GM18508 (cell line): ENCODE measurements at regions not wholly inside any gene's neighbourhood (a gene's known extent, or its start where the extent isn't known, plus 50 kb on each side); places are given as distances from the start of the nearest gene placed in this dataset.
"Not testable (repeated sequence)": the region's sequence is repeated elsewhere in the genome, so short reads cannot be mapped to it uniquely, and the experiment has no call there.

ENCODE experiments used
- ATAC-seq: cut with Tn5 transposase; IDR thresholded peaks from one replicate; pipeline ENCODE4 v1.9.1; 2021; ENCODE audit warnings: moderate number of reproducible peaks; ENCODE audit not compliant: insufficient read depth, unreplicated experiment

DNA sequence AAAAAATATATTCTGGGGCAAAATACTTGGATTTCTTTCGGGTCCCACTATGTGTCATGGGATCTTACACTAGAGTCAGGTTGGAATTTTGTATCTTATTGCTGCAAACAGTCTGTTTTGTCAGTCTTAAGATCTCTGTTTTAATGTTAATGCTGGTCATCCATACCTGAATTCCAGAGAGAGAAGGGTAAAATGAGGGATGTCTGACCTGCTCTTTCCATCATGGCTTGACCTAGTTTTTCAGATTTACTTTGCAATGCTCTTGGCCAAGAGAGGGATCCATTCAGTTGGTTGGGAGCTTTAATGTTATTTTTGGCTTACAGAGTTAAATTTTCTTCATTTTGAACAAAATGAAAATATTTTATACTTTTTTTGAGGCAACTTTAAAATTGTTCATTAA is 117.2 kb downstream of the CASP12 start:
- ATAC-seq, result no peak

DNA sequence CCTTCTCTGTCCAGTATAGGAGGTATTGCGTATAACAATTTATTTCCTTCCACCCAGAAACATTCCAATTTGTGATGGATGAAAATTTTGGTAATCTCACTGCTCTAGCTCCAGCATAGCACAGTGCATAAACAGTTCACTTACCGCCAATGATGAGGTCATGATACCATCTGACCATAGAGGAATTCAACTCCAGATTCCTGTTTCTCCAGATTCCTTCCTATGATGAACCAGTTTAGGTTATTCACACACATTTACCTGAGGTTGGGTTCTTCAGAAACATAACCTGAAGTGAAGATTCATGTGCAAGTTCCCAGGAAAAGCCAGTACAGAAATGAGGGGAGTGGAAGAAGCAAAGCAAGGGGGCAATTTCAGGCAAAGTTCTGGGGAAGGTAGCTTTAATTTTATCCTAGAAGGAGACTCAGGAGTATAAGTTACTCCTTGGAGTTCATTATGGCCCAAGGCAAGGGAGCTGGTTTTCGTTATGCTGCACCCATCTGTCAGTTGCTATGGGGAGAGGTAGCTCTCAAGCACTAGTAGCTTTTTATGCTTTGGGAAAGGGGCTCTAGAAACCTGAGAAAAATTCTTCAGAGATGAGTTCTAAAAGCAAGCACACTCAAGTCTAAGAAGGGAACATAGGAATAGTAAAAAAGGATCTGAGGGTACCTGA is 121.6 kb downstream of the CASP12 start:
- ATAC-seq, result no peak

DNA sequence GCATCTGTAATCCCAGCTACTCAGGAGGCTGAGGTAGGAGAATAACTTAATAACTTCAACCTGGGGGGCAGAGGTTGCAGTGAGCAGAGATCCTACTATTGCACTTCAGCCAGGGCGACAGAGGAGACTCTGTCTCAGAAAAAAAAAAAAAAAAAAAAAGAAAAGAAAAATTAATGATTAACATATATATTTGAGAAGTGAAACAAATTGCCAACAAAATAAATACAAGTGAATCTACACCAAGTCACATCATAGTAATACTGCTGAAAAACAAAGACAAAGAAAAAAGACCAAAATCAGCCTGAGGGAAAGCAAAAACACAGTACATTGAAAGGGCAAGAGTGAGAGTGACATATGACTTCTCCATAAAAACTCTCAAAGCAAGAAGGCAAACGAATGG is 123.7 kb downstream of the CASP12 start:
- ATAC-seq, result no peak

DNA sequence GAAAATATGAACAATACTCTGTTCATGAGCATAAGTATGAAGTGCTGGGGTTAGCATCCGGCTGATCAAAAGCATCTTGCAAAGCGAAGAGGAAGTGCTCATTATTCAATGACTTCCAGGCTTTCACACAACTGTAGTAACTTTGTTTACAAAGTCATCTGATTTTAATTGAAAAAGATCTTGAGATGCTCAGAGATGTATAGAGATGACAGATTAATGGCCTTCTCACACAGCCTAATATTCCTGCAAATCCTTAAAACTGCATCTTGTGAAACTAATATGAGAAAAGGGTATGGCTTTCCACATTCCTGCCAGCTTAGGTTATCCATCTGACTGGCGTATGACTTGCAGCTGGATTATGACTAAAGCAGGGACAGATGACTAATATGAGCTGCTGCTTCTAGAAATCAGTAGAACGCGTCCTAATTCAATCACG is 125.4 kb downstream of the CASP12 start:
- ATAC-seq, result no peak

DNA sequence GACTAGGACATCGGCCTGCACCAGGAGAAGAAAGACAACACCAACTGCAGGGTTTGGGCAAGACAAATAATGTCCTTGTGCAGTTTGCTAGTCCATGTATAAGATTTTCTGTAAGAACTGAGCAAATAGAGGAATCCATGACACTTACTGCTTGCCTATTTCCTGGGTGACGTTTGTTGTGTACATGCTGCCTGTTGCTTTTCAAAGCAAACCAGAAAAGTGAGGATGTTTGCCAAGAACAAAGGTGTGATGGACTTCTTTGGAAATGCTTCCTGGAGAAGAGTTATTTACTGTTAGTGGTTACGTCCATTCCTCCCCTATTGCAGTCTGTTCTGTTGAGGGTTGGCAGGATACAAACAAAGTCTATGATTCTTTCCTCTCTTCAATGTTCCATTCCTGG is 126.5 kb downstream of the CASP12 start:
- ATAC-seq, result no peak

DNA sequence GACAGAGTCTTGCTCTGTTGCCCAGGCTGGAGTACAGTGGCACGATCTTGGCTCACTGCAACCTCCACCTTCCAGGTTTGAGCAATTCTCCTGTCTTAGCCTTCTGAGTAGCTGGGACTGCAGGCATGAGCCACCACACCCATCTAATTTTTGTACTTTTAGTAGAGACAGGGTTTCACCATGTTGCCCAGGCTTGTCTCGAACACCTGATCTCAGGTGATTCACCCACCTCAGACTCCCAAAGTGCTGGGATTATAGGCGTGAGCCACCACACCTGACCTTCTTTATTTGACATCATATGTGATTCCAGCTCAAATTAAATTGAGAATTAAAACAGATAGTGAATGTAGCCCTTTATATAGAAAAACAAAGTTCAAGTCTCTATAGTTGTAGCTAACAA is 127.2 kb downstream of the CASP12 start:
- not testable (repeated sequence) for ATAC-seq

DNA sequence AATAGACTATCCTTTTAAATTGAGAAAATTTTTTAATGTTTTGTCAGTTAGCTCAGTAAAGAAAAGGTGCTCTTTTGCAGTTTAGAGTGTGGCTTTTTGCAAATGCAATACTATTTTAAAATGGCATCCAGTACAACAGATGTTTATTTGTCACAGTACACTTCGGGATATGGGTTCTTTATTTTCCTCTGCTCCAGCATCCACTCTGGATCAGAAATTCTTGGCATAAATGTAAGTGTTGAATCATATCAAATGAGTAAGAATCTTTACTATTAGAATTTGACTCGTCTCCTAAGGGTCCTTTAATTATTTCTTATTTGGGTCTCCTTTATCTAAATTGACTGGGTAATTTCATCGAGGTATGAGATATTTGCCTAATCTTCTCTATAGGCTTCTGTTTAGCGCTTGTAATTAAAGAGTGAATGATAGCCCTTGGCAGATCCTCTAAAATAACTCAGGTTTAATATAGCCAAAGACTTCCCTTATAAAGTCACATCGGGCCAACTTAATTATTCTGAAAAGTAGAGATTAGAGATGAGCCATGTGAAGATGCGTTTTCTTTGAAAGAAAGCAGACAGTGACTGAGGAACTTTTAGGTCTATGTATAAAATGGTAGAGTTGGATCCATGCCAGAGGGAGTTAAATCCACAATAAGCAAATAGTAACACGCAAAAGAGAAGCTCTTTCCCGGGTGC is 132.7 kb downstream of the CASP12 start:
- ATAC-seq, result no peak

DNA sequence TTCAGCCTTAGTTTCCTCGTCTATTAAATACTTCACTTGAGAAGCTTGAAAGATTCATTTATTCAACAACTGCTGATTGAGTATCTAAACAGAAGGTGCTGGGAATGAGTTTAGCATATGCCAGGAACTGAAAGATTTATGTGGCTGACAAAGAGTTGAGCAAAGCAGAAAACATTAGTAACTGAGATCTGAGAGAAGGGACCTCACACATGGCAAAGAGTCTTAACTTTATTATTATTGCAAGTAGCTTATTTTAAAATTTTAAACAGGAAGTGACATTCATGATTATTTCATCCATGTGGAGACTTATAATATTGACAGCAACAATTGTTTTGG is 133.6 kb downstream of the CASP12 start:
- ATAC-seq, result no peak

DNA sequence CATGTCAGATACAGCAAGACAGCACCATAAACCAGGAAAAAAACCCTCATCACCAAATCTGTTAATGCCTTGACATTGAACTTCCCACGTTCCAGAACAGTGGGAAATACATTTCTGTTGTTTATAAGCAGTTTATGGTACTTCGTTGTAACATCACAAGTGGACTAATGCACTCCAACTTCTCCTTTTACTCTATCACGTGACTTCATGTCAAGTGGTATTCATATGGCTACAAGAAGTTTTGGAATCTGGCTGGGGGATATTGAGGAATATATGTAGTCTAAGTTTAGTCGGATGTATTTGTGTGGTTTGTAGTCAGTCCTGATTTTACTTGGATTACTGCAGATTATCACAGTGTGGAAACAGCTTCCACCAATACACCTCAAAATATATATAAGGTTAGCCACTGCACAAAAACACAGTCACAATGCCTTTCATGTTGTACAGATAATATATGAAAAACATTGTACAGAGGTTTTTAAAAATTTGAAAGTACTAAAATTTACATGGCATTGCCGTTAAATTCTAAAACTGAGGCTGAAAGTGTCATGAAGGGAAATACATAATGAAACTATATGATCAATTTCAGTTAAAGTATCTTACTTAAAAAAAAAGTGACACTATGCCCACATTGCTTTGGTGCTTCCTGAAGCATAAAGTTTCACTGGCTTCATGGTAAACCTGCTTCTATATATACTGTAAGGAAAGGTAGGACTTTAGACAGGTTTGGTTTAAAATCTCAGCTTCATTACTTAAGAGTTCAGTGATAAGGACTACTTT is 134.1 kb downstream of the CASP12 start:
- no peak for ATAC-seq

DNA sequence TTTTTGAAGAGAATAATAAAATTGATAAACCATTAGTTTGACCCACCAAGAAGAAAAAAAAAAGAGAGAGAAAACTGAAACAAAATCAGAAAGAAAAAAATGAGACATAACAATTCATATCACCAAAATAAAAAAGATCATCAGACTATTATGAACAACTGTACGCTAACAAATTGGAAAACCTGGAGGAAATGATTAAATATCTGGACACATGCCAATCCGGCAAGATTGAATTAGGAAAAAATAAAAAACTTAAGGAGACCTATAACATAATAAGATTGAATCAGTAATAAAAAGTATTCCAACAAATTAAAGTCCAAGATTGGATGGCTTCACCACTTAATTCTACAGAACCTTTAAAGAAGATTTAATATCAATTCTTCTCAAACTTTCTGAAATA is 136.7 kb downstream of the CASP12 start:
- no peak for ATAC-seq

DNA sequence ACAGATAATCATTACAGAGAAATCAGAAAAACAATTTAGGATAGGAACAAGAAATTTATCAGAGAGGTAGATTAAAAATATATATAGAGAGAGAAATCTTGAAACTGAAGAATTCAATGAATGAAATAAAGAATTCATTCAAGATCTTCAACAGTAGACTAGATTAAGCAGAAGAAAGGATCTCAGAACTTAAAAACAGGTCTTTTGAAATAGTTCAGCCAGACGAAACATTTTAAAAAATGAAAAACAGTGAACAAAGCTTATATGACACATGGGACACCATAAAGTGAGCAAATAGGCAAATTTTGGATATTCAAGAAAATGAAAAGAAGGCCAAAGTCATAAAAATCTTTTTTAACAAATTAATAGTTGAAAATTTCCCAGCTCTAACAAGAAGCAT is 138.8 kb downstream of the CASP12 start:
- ATAC-seq, result no peak

DNA sequence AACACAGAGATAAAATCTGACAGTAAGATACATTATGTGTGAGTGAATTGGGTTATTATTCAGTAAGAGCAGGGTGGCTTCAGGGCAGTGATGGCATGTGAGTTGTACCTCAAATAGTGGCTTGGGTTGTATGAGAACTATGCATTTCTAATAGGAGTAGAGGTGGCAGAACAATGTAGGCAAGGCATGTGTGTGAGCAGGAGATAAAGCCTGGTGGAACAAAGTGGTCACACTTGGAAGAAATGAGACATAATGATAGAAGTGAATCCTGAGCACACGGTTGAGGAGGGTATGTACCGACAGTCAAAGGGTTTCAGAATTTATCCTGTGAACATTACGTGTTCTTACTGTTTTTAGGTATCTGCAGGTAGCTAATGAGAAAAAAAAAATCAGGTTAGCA is 159.3 kb downstream of the CASP12 start:
- no peak for ATAC-seq

DNA sequence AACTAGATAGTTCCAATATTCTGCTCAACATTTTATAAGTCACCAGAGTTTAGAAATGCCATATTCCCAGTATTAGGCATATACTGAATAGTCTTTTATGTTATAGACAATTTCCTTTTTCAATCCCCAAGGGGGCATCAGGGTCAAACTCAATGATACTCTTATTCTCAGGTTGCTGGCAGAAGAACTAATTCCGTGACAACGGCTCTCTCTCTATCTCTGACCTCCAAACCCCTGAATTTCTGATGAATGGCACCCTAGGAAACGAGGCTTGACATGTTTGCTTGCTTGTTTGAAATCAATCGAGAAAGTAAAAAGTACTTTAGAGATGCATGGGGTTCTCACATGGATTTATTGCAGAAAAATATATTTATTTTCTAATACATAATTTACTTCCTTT is 160.1 kb downstream of the CASP12 start:
- ATAC-seq, result no peak

DNA sequence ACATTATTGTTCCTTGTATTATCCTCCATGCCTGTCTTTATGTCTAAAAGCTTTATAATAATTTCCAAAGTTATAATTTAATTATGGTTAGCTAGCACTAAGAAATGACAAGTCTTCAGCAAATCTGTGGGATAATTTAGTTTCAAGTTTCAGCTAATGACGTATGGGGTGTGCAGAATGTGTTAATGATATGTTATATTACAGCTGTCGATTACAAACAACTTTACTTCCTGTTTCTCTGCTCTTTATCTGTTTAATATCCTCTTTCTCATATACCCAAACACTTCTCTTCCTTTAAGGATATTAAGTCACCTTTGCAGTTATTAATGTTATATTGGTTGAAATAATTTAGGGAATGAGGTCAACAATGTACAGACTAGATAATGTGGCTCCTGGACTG is 161.8 kb downstream of the CASP12 start:
- ATAC-seq, result no peak

DNA sequence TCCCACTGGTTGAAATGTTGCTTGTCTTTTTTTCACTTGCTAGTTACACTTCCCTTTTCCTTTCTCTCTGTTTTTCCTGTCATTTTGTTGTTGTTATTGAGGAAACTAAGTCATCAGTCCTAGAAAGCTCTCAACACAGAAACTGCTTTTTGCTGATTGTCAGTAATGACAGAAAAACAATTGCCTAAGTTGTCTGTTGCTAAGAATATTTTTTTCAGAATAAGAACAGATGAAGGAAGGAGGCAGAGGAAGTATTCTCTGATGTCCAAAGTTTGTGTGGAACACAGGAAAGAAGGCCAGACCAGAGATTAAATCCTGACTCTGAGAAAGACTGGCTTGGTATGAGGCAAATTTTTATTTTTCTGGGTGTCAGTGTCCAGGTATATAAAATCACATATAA is 163.3 kb downstream of the CASP12 start:
- no peak for ATAC-seq

DNA sequence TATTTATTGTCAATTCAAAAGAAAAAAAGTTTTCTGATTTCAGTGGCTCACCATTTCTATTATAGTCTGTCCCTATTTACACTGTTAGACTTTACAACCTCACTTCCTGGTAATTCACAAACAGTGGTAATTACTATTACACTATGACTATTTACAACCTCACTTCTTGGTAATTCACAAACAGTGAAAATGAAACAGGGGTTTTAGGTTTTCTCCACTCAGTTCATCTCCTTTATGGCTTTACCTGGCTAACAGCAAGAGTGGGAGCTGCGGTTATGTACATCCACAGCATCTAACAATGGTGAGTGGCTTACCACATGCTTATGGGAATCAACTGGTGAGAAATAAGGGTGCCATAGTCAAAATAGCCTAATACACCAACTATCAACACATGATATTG is 166.4 kb downstream of the CASP12 start:
- ATAC-seq, result no peak

DNA sequence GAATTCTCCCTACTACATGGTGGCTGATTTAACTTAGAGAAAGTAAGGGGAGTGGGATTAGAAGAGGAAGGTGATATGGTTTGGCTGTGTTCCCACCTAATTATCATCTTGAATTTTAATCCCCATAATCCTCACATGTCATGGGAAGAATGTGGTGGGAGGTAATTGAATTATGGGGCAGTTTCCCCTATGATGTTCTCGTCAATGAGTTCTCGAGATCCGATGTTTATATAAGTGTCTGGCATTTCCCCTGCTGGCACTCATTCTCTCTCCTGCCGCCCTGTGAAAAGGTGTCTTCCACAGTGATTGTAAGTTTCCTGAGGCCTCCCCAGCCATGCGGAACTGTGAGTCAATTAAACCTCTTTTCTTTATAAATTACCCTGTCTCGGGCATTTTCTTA is 169.3 kb downstream of the CASP12 start:
- no peak for ATAC-seq

DNA sequence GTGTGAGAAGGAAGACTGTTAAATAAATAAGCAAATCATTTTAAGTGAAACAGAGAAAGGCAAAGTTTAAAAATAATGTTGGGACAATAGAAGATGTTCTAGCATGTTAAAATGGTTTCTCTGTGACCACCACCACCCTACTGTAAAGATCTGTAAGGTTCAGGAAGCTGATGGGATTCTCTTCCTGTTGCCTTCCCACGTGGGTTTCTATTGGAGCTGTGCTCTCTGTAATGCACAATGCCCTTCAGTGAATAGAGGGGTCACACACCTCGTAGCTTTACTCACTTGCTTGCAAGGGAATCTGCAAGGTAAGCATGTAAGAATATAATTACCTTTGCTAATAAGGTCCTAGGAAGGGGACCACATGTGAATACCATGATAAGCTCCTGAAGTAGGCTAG is 170.5 kb downstream of the CASP12 start:
- ATAC-seq, result no peak

DNA sequence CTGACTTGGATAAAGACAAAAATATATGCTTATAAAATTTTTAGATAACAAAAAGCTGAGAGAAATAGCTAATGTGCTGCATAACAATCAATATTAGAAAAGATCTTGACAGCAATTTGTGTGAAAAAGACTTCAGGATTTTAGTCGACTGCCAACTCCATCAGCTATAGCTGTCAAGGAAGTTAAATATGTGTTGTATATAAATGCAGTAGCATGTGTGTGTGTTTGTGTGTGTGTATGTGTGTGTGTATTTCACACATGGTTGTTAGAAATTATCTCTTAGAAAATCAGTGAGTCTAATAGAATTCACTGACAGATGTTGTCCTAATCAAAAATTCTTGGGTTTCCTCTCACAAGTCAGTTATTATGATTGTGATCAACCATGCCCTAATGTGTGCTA is 171.2 kb downstream of the CASP12 start:
- no peak for ATAC-seq

DNA sequence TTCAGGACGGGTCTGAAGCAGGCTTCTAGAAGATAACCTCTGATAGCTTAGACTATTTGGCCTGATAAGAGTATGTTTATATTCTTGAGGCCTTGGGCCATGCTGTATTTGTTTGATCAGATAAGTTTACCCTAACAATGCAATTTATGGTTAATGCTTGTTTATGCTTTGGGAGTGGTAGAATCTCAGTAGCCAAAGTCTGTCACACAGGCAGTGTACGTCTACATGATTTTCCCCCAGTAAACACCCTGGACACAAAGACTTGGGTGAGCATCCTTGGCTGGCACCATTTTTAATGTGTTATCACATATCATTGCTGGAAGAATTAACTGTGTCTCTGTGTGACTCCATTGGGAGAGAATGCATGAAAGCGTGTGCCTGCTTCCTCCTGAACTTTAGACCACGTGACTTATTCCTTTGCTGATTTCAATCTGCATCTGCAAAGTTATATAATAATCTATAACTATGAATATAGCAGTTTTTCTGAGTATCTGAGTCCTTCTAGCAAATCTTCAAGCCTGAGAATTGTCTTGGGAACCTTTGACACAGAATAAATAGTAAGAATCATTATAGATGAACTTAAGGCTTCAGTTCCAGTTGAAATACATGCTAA is 172.4 kb downstream of the CASP12 start:
- no peak for ATAC-seq

DNA sequence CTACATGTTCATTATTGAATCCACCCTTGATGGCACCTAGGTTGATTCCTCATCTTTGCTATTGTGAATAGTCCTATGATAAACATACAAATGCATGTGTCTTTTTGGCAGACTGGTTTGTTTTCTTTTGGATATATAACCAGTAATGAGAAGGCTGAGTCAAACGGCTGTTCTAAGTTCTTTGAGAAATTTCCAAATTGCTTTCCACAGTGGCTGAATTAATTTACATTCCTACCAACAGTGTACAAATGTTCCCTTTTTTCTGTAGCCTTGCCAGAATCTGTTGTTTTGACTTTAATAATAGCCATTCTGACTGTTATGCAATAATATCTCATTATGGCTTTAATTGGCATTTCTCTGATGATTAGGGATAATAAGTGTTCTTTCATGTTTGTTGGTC is 184.9 kb downstream of the CASP12 start:
- ATAC-seq, result no peak
